ENCODE measurements at regions not wholly inside any gene's neighbourhood (a gene's known extent, or its start where the extent isn't known, plus 50 kb on each side); places are given as distances from the start of the nearest gene placed in this dataset.

GRCh38 chr12:128191380-128191779, 75.6 kb upstream of the TMEM132C start:
- TF ChIP-seq RAD21 (IDR thresholded peaks at IDR 0.05; ENCODE audit: insufficient read depth, low read depth, low read length) (no peak), CTCF (IDR thresholded peaks at IDR 0.05 in 2 of 3, conservative IDR thresholded peaks at IDR 0.05 in 1 of 3; ENCODE audit: control insufficient read depth in 2 of 3, extremely low read depth in 1 of 3, insufficient read depth in 1 of 3, low read depth in 3 of 3, low read length in 3 of 3) (no peak), BHLHE40 (IDR thresholded peaks at IDR 0.05; ENCODE audit: borderline replicate concordance in 1 of 2, low read depth in 2 of 2, low read length in 1 of 2) (no peak), EZH2 (IDR thresholded peaks at IDR 0.05; ENCODE audit: borderline replicate concordance, control insufficient read depth, low read depth, low read length) (no peak), SMC3 (IDR thresholded peaks at IDR 0.05; ENCODE audit: borderline replicate concordance, low read length) (no peak), RELA (IDR thresholded peaks at IDR 0.05; ENCODE audit: borderline replicate concordance, partially characterized antibody) (no peak), ZZZ3 (IDR thresholded peaks at IDR 0.05; ENCODE audit: control insufficient read depth, insufficient read length, low read depth) (no peak)
